NOMO-1 treated with DMSO at 0.1 percent for 48 hours (cell line): ENCODE measurements at regions not wholly inside any gene's neighbourhood (a gene's known extent, or its start where the extent isn't known, plus 50 kb on each side); places are given as distances from the start of the nearest gene placed in this dataset.
"Not testable (repeated sequence)": the region's sequence is repeated elsewhere in the genome, so short reads cannot be mapped to it uniquely, and the experiment has no call there.

ENCODE experiments used
- DNase-seq: peaks from one replicate; lab custom pipeline; 2025; ENCODE audit not compliant: unreplicated experiment; lab: John Stamatoyannopoulos, UW

DNA sequence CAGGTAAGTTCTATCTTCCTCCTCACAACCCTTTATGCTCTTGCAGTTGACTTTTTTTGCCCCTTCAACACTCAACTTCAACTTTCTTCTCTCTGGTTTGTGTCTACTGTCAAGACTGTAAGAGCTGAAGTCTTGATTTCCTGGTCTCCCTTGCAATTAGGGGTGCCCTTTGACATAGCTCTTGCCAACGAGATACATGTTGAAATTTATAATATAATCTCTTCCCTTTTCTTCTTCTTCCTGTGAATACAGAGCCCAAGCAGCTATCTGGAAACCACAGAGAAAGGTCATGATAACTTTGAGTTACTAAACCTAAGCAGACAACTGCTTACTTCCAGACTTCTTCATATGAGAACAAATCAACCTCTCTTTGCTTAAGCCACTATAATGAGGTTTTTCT, 163.5 kb downstream of the MC4R start:
- DNase-seq = peak; percentile 27

DNA sequence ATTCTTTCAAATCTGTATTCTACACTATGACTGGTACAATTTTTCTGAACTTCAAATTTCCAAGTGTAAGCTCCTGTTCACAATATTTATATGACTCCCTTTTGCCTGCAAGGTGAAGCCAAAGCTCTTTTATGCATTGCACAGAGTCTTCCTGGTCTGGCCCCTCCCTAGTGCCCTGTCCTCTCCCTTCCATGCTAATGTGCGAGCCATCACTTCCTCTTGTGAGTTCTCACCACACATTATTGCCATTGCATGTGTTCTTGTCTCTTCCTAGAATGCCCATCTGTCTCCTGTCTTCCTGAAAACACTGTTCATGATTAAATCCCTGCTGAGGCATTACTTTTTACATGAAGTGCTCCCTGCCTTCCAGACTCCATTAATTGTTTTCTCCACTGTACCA, 169.9 kb downstream of the MC4R start:
- DNase-seq = peak; percentile 13

DNA sequence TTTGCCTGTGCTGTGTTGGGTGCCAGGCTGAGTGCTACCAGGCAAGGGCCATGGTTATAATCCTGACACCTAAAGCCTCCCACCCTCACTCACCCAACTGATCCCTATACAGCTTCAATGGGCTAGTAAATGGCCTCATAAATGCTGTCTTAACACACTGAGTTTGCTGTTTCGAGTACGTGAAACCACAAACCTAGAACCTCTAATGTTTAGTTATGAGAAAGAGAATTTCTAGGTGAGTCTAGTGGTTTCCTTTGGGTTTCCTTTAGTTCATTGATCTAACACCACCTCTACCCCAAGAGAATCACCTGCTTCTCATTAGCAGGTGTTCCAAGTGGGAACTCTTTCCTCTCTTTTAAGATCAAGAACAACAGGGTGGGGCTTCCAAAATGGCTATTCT, 172.0 kb downstream of the MC4R start:
- no peak for DNase-seq

DNA sequence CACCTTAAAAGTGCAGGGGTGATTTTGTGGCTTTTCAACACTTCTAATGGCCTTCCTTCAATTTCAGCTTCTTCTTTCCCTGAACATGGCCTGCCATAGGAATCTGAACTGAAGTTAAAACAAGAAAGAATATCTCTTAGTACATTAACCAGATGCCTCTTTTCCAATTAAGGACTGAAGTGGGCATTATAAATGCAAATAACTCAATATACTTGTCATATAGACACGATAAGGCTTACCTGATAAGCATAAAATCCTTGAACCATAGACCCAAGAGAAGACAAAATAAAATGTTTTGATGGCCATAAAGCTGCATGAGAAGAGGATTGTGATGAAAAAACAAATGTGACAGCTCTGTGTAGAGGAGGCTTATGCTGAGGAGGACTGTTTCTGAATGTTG, 173.1 kb downstream of the MC4R start:
- no peak for DNase-seq

DNA sequence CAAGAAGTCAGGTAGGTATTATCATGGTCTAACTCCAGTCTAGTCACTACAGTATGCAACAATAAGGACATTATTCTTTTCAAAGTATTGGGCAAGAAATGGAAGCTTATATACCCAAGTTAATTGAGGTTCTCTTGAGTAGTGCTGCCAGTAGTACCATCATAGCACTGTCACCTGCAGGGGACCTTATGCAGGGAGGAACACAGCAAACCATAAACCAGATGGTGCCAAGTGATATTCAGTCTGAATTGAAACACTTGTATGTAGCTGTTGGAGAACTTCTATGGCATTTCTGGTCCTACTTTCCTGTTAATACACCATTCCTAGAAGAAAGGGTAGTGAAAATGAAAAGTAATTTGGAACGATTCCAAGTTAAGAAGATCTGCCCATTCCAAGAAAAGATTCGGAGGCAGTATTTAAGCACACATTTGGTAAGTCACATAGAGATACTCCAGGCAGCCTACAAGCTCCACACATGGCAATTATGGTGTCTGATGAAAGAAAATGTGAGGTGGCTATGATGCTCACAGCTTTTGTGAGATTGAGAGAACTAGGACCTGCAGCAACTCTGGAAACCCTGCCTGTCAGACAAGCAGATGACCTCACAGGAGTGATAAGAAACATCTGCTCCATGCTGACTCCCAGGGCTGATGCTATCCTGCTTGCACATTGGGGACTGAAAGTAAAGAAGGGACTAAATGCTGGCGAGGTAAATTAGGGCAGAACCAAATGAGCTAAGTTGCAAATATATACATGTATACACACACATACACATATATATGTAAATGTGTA, 174.7 kb downstream of the MC4R start:
- no peak for DNase-seq

DNA sequence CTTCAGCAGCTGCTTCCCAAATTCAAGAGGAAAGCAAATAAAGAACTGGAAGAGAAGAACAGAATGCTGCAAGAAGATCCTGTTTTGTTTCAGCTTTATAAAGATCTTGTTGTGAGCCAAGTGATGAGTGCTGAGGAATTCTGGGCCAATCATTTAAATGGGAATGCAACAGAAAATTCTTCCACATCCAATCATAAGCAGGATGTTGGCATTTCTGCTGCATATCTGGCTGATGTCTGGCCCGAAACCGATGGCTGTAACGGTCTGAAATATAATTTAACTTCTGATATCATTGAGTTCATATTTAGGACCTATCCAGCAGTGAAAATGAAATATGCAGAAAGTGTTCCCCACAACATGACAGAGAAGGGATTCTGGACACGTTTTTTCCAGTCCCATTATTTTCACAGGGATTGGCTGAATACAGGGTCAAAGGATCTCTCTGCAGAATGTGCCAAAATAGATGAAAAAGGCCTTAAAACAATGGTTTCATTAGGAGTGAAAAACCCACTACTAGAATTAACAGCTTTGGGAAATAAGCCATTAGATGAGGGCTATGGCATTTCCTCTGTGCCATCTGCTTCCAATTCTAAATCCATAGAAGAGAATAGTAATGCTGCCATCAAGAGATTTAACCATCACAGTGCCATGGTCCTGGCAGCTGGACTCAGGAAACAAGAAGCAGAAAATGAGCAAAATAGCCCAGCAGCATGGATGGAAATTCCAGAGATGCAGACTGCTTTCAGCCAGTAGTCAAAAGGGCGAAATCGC, 175.6 kb downstream of the MC4R start:
- no peak for DNase-seq

DNA sequence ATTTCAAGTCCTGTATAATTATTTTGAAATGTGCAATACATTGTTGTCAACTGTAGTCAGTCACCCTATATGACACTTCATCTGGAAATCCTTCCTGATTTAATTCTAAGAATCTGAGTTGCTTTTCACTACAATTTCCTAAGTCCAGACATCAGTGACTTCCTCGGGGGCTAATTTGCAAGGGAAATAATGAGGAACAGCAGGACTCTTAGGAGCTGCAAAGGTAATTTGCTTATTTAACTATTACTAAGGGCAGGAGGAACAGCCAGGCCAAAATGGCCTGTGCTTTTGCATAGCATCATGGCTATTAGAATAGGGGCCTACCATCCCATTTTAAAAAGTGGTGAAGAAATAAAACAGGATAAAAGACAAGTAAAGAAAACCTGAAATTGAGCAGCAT, 178.8 kb downstream of the MC4R start:
- DNase-seq = no peak

DNA sequence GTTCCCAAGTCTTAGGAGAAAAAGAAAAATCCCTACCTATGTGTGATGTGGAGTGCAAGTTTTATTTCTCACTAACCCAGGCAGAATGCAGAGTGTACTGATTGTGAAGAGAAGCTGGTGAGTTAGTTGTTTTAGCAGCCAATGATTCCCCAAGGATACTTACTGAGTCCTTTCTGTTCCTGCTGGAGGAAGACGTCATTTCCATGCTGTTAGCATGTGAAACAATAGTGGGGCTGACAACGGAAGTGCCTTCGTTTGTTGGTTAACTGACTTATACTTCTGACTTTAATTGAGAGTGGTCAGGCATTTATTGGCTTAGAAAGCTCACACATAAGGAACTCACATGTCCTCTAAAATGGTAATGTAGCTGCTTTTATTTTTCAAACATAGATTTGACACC, 180.6 kb downstream of the MC4R start:
- DNase-seq = no peak

DNA sequence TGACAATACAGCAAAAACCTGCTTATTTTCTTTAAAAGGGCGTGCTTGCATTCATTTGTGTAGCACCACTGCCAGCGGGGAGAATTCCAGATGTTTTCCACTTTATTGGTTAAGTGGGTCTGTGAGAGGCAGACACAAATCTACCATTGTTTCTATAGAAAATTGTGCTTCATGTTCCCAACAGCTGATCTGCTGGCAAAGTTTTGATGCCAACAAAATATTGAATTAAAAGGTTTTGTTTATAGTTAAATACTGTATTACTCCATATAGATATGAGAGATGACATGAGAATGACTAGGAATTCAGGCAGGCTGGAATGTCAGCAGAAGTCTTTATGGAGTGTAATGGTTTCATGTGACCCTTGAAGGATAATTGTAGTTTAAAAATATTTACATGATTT, 182.7 kb downstream of the MC4R start:
- DNase-seq = no peak

DNA sequence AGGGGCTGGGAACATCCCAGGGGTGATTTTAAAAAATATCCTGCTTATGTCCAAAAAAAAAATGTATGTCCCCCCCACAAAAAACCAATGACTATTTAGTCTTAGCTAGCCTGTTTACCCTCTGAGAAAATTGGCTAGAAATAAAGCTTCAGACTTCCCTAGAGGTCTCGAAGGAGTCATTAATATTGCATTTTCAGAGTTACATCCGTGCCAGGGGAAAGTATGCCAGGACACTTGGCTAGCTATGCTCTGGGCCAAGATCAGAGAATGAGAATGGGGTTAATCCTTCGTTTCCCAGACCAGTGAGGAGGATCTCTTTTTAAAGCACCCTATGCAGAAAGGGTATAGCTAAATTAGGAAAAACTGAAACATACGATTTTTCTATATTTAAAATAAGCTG, 183.6 kb downstream of the MC4R start:
- no peak for DNase-seq

DNA sequence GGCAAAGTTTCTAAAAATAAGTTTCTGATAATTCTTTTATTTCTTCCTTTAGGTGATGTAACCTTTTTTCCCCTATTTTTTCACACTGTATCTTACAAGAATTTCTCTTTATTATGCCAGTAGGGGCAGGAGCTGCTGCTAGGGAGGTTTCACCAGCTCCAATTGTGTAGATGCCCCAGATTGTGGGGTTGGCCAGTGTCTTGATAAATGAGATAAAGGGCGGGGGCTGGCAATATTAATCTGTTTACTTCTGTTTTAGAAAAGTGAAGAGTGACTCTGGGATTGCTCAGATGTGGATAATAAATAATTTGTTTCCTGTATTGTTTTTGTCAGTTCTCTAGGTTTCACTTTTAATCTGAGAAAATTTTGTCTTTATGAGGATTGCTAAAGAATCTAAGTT, 190.4 kb downstream of the MC4R start:
- DNase-seq = no peak

DNA sequence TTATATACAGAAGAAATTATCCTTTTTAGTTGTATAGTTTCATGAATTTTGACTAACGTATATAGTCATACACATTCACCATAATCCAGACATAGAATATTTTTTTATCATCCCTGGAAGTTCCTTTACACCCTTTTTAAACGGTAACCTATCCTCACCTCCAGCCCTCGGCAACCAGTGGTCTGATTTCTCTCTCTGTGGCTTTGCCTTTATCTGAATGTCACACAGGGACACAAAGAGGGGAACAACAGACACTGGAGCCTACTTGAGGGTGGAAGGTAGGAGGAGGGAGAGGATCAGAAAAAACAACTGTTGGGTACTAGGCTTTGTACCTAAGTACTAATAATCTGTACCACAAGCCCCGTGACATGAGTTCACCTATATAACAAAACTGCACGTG, 191.9 kb downstream of the MC4R start:
- no peak for DNase-seq

DNA sequence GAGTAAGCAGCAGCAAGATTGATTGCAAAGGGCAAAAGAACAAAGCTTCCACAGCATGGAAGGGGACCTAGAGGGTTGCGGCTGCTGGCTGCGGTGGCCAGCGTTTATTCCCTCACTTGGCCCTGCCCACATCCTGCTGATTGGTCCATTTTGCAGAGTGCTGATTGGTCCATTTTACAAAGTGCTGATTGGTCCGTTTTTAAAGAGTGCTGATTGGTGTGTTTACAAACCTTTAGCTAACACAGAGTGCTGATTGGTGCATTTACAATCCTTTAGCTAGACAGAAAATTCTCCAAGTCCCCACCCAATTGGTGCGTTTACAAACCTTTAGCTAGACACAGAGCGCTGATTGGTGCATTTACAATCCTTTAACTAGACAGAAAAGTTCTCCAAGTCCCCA, 194.4 kb downstream of the MC4R start:
- not testable (repeated sequence) for DNase-seq

DNA sequence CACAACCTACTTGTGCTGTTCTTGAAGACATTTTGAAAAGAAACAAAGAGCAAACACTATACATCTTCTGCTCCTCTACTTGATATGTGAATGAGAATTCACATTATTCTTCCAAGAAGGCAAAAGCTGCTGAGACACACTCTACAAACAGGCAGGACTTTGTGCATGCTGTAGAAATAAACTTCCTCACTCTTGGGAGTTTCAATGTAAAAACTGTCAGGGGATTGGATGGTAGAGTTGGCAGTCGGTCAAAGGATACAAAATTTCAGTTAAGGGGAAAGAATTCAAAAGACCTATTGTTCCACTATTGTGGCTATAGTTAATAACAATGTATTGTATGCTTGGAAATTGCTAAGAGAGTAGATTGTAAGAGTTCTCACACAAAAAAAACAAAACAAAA, 196.3 kb downstream of the MC4R start:
- DNase-seq = no peak

DNA sequence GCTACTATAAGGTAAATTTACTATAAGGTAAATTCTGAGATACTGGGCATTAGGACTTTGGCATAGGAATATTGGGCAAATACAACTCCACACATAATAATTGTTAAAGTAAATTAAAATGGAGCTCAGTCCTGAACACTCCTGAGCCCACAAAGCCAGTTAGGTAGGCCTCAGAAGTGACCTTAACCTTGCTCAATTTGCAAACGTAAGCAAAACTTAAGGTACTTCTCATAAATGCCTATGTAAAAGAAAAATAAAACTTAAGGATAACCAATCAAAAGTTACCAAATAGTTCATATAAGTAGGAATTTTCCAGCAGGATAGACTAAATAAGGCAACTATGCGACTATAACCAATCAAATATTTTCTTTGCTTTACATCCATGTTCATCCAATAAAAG, 197.7 kb downstream of the MC4R start:
- DNase-seq = no peak

DNA sequence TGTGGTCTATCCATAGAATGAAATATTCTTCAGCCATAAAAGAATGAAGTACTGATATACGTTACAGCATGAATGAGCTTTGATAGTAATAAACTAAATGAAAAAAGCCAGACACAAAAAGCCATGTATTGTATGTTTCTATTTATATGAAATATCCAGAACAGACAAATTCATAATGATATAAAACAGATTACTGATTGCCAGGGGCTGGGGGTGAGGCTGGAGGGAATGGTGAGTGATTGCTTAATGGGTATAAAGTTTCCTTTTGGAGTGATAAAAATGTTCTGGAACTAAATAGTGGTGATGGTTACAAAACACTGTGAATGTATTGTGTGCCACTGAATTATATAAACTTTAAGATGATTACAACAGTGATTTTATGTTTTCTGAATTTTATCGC, 200.5 kb downstream of the MC4R start:
- no peak for DNase-seq

DNA sequence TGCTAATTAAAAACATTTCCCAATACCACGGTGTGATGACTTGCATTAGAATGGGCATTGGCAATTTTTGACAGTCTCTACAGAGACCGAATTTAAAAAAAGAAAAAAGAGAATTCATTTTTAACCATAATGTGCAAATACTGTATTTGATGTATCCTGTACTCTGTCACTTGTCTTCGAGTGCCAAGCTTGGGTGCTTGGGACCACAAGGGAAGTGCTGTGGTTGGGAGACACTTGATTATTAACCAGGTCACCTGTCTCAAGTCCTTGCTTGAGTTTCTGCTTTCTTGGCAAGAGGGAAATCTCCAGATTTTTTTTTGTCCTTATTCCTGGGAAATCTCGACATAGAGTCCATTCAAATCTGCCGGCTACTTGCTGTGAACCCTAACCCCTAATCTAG, 209.0 kb downstream of the MC4R start:
- no peak for DNase-seq

DNA sequence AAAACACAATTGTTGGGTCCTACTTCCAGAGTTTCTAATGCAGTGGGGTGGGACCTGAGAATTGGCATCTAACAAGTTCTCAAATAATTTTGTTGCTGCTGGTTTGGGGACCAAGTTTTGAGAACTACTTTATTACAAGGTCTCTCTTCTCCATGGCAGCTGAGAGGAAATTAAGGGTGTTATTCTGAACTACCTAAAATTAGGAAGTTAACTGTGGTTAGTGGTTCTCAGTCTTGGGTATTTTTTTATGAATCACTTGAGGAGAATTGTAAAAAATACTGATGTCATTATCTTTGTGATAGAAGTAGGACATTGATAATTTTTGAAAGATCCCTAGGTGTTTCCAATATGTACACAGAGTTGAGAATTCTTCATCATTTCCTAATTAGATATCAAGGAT, 210.2 kb downstream of the MC4R start:
- DNase-seq = peak; percentile 21

DNA sequence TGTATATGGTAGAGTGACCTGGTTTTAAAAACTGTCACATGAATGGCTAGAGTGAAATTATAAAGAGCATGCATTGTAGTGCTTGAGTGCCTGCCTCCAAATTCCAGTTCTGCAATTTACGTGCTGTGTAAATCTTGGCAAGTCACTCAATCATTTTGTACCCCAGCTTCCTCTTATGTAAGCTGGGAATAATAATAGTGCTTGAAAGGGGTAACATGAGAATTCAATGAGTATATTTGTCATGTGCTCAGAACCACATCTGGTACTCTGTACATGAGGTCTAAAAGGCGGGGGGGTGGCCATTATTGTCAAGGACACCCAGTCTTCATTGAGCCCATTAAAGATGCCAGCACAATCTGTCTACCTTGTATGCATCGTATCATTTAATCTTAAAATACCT, 214.8 kb downstream of the MC4R start:
- no peak for DNase-seq

DNA sequence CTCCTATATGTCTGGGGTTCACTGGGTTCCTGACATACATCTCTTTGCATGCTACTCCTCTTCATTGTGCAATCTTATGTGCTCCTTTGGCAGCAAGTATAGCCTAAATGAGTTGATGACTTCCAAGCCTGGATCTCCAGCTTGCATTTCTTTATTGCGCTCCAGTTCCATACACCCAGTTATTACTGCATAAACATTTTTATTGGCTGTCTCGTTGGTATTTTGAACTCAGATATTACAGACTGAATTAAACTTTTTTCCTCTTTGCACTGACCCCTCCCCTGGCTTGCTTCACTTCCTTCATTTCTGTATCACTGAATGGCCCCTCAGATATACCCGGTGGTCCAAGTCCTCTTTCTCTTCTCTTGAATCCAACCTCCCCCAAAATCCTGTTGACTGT, 219.2 kb downstream of the MC4R start:
- DNase-seq = no peak

DNA sequence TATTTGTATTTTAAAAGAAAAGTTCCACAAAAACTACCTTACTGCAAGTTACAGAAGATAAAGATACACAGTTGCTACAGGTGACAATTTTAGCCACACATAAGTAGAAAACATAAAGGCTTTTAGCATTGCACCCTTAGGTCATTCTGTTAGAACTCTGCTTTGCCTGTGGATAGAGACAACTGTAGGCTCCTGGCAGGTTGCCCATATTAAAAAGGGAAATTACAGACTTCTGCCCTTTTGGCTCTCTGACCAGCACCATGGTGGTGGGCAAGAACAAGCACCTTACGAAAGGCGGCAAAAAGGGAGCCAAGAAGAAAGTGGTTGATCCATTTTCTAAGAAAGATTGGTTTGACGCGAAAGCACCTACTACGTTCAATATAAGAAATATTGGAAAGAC, 223.3 kb downstream of the MC4R start:
- DNase-seq = no peak

DNA sequence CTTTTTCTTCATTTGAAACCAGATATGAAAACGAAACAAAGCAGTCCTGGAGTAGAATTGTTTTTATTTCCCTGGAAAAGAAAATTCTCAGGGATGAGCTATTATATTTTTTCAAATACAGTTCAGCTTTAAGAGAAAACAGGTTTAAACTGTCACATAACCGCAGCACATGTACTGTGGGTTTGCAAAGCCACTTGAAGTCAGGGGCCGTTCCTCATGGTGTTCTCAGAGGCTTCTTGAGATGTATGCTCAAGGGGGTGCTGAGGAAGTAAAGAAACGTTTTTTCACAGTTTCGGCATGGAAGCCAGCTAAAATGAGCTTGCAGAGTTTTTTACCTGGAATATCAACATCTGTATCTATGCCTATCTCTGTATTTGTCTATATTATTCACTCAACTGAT, 225.3 kb downstream of the MC4R start:
- peak; percentile 47 for DNase-seq
